ENCODE measurements at regions not wholly inside any gene's neighbourhood (a gene's known extent, or its start where the extent isn't known, plus 50 kb on each side); places are given as distances from the start of the nearest gene placed in this dataset.

GRCh38 chr3:127097481-127097880 lies 95.5 kb upstream of the PRR23E start:
- H3K9me3 ChIP-seq (replicated peaks), result peaks cover 9% of the 10 kb centered on the region
- intact Hi-C loops (cut with micrococcal nuclease), result no loop called here
- no peak overlapping the region for H3K4me3 ChIP-seq
- H3K27me3 ChIP-seq (ENCODE audit: low read depth), result peaks cover 16% of the 10 kb centered on the region
- TF ChIP-seq, protein P1, sequence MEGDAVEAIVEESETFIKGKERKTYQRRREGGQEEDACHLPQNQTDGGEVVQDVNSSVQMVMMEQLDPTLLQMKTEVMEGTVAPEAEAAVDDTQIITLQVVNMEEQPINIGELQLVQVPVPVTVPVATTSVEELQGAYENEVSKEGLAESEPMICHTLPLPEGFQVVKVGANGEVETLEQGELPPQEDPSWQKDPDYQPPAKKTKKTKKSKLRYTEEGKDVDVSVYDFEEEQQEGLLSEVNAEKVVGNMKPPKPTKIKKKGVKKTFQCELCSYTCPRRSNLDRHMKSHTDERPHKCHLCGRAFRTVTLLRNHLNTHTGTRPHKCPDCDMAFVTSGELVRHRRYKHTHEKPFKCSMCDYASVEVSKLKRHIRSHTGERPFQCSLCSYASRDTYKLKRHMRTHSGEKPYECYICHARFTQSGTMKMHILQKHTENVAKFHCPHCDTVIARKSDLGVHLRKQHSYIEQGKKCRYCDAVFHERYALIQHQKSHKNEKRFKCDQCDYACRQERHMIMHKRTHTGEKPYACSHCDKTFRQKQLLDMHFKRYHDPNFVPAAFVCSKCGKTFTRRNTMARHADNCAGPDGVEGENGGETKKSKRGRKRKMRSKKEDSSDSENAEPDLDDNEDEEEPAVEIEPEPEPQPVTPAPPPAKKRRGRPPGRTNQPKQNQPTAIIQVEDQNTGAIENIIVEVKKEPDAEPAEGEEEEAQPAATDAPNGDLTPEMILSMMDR (IDR thresholded peaks at IDR 0.05; ENCODE audit: borderline replicate concordance), result no peak
- H3K27ac ChIP-seq (replicated peaks), result no peak overlapping the region
- peaks cover 4% of the 10 kb centered on the region for H3K4me1 ChIP-seq
- DNase-seq, result no peak
- no peaks in the 10 kb centered on the region for H3K36me3 ChIP-seq

GRCh38 chr3:127099982-127100381 lies 92.9 kb upstream of the PRR23E start:
- TF ChIP-seq, protein P1 (IDR thresholded peaks at IDR 0.05; ENCODE audit: borderline replicate concordance), result no peak
- intact Hi-C loops (cut with micrococcal nuclease), result no loop called here

DNA sequence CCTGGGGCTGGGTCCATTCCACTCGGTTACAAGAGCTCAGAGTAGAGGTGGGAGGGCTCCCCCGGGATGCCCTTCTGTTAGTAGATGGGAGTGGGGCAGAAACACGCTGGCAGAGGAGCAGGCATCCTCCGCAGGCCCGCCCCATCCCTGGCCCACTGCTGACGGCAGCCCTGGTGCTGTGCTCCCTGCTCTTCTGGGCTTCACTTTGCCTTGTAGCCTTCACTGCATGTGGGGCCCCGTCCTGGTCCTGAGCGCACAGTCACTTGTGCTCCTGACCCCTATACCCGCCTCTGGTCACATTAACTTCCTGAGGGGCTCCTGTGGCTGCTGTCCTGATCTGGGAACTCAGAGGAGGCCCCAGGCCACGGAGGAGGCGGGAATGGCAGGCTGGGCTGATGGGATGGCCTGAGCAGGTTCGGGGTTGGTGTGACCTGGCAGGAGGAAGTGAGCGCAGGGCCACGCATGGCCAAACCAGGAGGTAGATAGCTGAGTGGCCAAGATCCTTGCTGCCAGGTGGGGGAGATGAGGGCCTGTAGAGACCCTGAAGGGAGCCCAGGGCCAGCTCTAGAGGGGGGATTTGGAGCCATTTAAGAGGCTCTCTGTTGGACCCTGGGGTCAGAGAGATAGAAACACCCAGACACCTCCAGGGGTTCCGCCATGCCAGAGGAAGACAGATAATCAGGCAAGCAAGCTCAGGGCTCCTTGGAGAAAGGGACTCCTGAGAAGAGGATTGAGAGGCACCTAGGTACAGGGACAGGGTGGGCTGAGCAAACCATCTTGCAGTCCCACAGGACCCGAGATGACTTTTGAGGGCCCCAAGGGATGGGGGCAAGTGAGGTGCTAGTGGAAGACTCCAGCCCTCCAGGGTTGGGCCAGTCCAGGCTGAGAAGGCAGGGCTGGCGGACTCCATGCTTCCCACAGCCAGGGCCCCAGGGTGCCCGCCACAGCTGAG lies 92.2 kb upstream of the PRR23E start:
- Histone ChIP-seq H3K9me3 (replicated peaks) (peaks cover 2% of the 10 kb centered on the region), H3K4me1 (peaks cover 4% of the 10 kb centered on the region), H3K36me3 (no peaks in the 10 kb centered on the region), H3K27ac (replicated peaks) (no peak overlapping the region), H3K4me3 (no peak overlapping the region), H3K27me3 (ENCODE audit: low read depth) (peaks cover 30% of the 10 kb centered on the region)
- intact Hi-C loops (cut with micrococcal nuclease), result no loop called here
- TF ChIP-seq, protein P1 (IDR thresholded peaks at IDR 0.05; ENCODE audit: borderline replicate concordance), result no peak
- DNase-seq, result no peak

More at GRCh38 chr3:127099982-127100381, 92.9 kb upstream of the PRR23E start:
- Histone ChIP-seq H3K4me1 (peaks cover 4% of the 10 kb centered on the region), H3K9me3 (replicated peaks) (peaks cover 9% of the 10 kb centered on the region), H3K4me3 (no peak overlapping the region), H3K27me3 (ENCODE audit: low read depth) (peaks cover 26% of the 10 kb centered on the region), H3K27ac (replicated peaks) (no peak overlapping the region), H3K36me3 (no peaks in the 10 kb centered on the region)
- DNase-seq, result no peak

- TF ChIP-seq, protein P1 (IDR thresholded peaks at IDR 0.05; ENCODE audit: borderline replicate concordance), result no peak
Observed at GRCh38 chr3:127101411-127102187, 91.3 kb upstream of the PRR23E start.

DNA sequence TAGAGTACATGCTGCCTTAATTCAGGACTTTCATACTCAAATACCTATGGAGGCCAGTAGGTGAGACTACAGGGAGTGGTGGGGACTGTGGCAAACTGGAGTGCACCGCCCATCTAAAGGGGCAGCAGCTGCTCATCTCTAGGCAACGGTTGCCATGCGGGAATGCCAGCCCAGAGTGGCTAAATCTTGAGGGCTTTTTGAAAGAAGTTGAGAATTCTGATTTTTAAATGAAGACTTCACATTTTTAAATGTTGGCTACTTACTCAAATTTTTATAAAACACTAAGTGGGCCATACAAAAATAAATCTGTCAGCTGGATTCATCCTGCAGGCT lies 90.8 kb upstream of the PRR23E start:
- Histone ChIP-seq H3K27me3 (ENCODE audit: low read depth) (peaks cover 34% of the 10 kb centered on the region), H3K36me3 (no peaks in the 10 kb centered on the region), H3K4me3 (no peak overlapping the region), H3K27ac (replicated peaks) (no peak overlapping the region), H3K4me1 (no peaks in the 10 kb centered on the region), H3K9me3 (replicated peaks) (no peaks in the 10 kb centered on the region)
- intact Hi-C loops (cut with micrococcal nuclease), result no loop called here
- TF ChIP-seq, protein P1 (IDR thresholded peaks at IDR 0.05; ENCODE audit: borderline replicate concordance), result no peak
- DNase-seq, result no peak

More at GRCh38 chr3:127101411-127102187, 91.3 kb upstream of the PRR23E start:
- no peaks in the 10 kb centered on the region for H3K4me1 ChIP-seq
- H3K9me3 ChIP-seq (replicated peaks), result no peaks in the 10 kb centered on the region
- no peak overlapping the region for H3K27ac ChIP-seq (replicated peaks)
- H3K4me3 ChIP-seq, result no peak overlapping the region
- no peaks in the 10 kb centered on the region for H3K36me3 ChIP-seq
- intact Hi-C loops (cut with micrococcal nuclease), result no loop called here
- DNase-seq, result no peak
- peaks cover 34% of the 10 kb centered on the region for H3K27me3 ChIP-seq (ENCODE audit: low read depth)
